ENCODE measurements at regions not wholly inside any gene's neighbourhood (a gene's known extent, or its start where the extent isn't known, plus 50 kb on each side); places are given as distances from the start of the nearest gene placed in this dataset.

GRCh38 chr12:100717733-100718067, 76.9 kb upstream of the ANO4 start:
- TF ChIP-seq CTCF (IDR thresholded peaks at IDR 0.05; ENCODE audit: extremely low read depth in 1 of 2, insufficient read depth in 1 of 2, low read depth in 1 of 2, low read length in 2 of 2) (no peak), POLR2AphosphoS5 (IDR thresholded peaks at IDR 0.05; ENCODE audit: insufficient read depth, low read depth, low read length) (no peak), EZH2 (IDR thresholded peaks at IDR 0.05; ENCODE audit: borderline replicate concordance, low read depth, low read length, severe bottlenecking) (no peak), MYC (IDR thresholded peaks at IDR 0.05; ENCODE audit: low read depth, low read length) (no peak), JUN (IDR thresholded peaks at IDR 0.05; ENCODE audit: borderline replicate concordance, insufficient read depth, insufficient read length, low read depth) (no peak), POLR2A (IDR thresholded peaks at IDR 0.05; ENCODE audit: low read depth, low read length) (no peak)

Measured in endothelial cell of umbilical vein (primary cell).